ENCODE measurements at regions not wholly inside any gene's neighbourhood (a gene's known extent, or its start where the extent isn't known, plus 50 kb on each side); places are given as distances from the start of the nearest gene placed in this dataset.

- no peaks in the 10 kb centered on the region for H3K79me2 ChIP-seq (ENCODE audit: control insufficient read depth, insufficient read depth, low read length)
- DNase-seq (ENCODE audit: low read depth, low spot score) (no peak), FAIRE-seq (no peak)
- H3K4me2 ChIP-seq (ENCODE audit: control insufficient read depth, extremely low read depth, insufficient read depth, low read depth, low read length), result no peak overlapping the region
- H3K9me1 ChIP-seq (ENCODE audit: control insufficient read depth, extremely low read depth, insufficient read depth, low read length), result no peaks in the 10 kb centered on the region
- no peak overlapping the region for H3K27ac ChIP-seq (ENCODE audit: control insufficient read depth, insufficient read depth, low read length)
- no peaks in the 10 kb centered on the region for H3K36me3 ChIP-seq (ENCODE audit: control insufficient read depth in 2 of 2, extremely low read depth in 1 of 2, insufficient read depth in 2 of 2, low read length in 2 of 2)
- TF ChIP-seq EZH2 (IDR thresholded peaks at IDR 0.05; ENCODE audit: low read length) (no peak), CTCF (optimal IDR thresholded peaks at IDR 0.05 in 1 of 3, IDR thresholded peaks at IDR 0.05 in 1 of 3, conservative IDR thresholded peaks at IDR 0.05 in 1 of 3; ENCODE audit: extremely low read depth in 1 of 3, insufficient read depth in 2 of 3, low read length in 3 of 3) (no peak)
- H3K27me3 ChIP-seq (ENCODE audit: control insufficient read depth, extremely low read depth, insufficient read depth, low read length), result peaks cover 12% of the 10 kb centered on the region
- no peak overlapping the region for H2AFZ ChIP-seq (ENCODE audit: control insufficient read depth, low read length)
- dilution Hi-C loops (cut with MboI; ENCODE audit: extremely low pct_ligation_motif_present, low sequenced_read_pairs), result no loop called here
- H4K20me1 ChIP-seq (ENCODE audit: control insufficient read depth, extremely low read depth, insufficient read depth, low read length), result no peaks in the 10 kb centered on the region
- H3K9me3 ChIP-seq (ENCODE audit: control insufficient read depth, low read depth, low read length), result peaks cover 3% of the 10 kb centered on the region
- H3K4me3 ChIP-seq (ENCODE audit: control insufficient read depth in 2 of 3, extremely low read depth in 1 of 3, insufficient read depth in 2 of 3, low read depth in 1 of 3, low read length in 3 of 3), result no peak overlapping the region
- H3K9ac ChIP-seq (ENCODE audit: control insufficient read depth, extremely low read depth, insufficient read depth, low read length), result no peak overlapping the region
- no peaks in the 10 kb centered on the region for H3K4me1 ChIP-seq (ENCODE audit: control insufficient read depth, extremely low read depth, insufficient read depth, low read length)
These were observed 57.6 kb upstream of the NANOS1 start for GRCh38 chr10:118971876-118972275.

- Histone ChIP-seq H4K20me1 (ENCODE audit: control insufficient read depth, extremely low read depth, insufficient read depth, low read length) (no peaks in the 10 kb centered on the region), H3K9ac (ENCODE audit: control insufficient read depth, extremely low read depth, insufficient read depth, low read length) (no peak overlapping the region), H3K79me2 (ENCODE audit: control insufficient read depth, insufficient read depth, low read length) (no peaks in the 10 kb centered on the region), H3K9me1 (ENCODE audit: control insufficient read depth, extremely low read depth, insufficient read depth, low read length) (no peaks in the 10 kb centered on the region), H3K4me3 (ENCODE audit: control insufficient read depth in 2 of 3, extremely low read depth in 1 of 3, insufficient read depth in 2 of 3, low read depth in 1 of 3, low read length in 3 of 3) (no peak overlapping the region), H2AFZ (ENCODE audit: control insufficient read depth, low read length) (no peak overlapping the region), H3K27me3 (ENCODE audit: control insufficient read depth, extremely low read depth, insufficient read depth, low read length) (peaks cover 3% of the 10 kb centered on the region), H3K36me3 (ENCODE audit: control insufficient read depth in 2 of 2, extremely low read depth in 1 of 2, insufficient read depth in 2 of 2, low read length in 2 of 2) (no peaks in the 10 kb centered on the region), H3K9me3 (ENCODE audit: control insufficient read depth, low read depth, low read length) (peaks cover 3% of the 10 kb centered on the region), H3K4me2 (ENCODE audit: control insufficient read depth, extremely low read depth, insufficient read depth, low read depth, low read length) (no peak overlapping the region), H3K4me1 (ENCODE audit: control insufficient read depth, extremely low read depth, insufficient read depth, low read length) (no peaks in the 10 kb centered on the region), H3K27ac (ENCODE audit: control insufficient read depth, insufficient read depth, low read length) (no peak overlapping the region)
- DNase-seq (ENCODE audit: low read depth, low spot score), result no peak
- no peak for FAIRE-seq
- TF ChIP-seq CTCF (optimal IDR thresholded peaks at IDR 0.05 in 1 of 3, IDR thresholded peaks at IDR 0.05 in 1 of 3, conservative IDR thresholded peaks at IDR 0.05 in 1 of 3; ENCODE audit: extremely low read depth in 1 of 3, insufficient read depth in 2 of 3, low read length in 3 of 3) (no peak), EZH2 (IDR thresholded peaks at IDR 0.05; ENCODE audit: low read length) (no peak)
- dilution Hi-C loops (cut with MboI; ENCODE audit: extremely low pct_ligation_motif_present, low sequenced_read_pairs), result no loop called here
These were observed 55.8 kb upstream of the NANOS1 start for GRCh38 chr10:118973744-118974143.

All from keratinocyte (primary cell).